ENCODE measurements at regions not wholly inside any gene's neighbourhood (a gene's known extent, or its start where the extent isn't known, plus 50 kb on each side); places are given as distances from the start of the nearest gene placed in this dataset.

GRCh38 chr14:104444159-104445030 lies 135.2 kb upstream of the C14orf180 start:
- Histone ChIP-seq H3K27me3 (no peaks in the 10 kb centered on the region), H3K36me3 (no peaks in the 10 kb centered on the region), H3K9me3 (no peaks in the 10 kb centered on the region), H3K9ac (ENCODE audit: low read depth in 2 of 2, low read length in 2 of 2) (no peak overlapping the region), H3K27ac (no peak overlapping the region), H3K4me3 (no peak overlapping the region), H3K4me1 (no peaks in the 10 kb centered on the region)
- DNase-seq, result peak; percentile 6
- no peak for TF ChIP-seq CTCF (IDR thresholded peaks at IDR 0.05)
- intact Hi-C loops (cut with DNase I), result no loop called here

- intact Hi-C loops (cut with DNase I), result no loop called here
- no peaks in the 10 kb centered on the region for H3K9me3 ChIP-seq
- peak; percentile 10 for DNase-seq
- H3K27ac ChIP-seq, result no peak overlapping the region
- H3K36me3 ChIP-seq, result no peaks in the 10 kb centered on the region
- no peak overlapping the region for H3K9ac ChIP-seq (ENCODE audit: low read depth in 2 of 2, low read length in 2 of 2)
- TF ChIP-seq CTCF (IDR thresholded peaks at IDR 0.05), result no peak
- no peak overlapping the region for H3K4me3 ChIP-seq
- H3K4me1 ChIP-seq, result no peaks in the 10 kb centered on the region
- H3K27me3 ChIP-seq, result peaks cover 2% of the 10 kb centered on the region
These were observed 134.5 kb upstream of the C14orf180 start for GRCh38 chr14:104445086-104445485.

- Histone ChIP-seq H3K36me3 (no peaks in the 10 kb centered on the region), H3K9me3 (no peaks in the 10 kb centered on the region), H3K4me3 (no peak overlapping the region), H3K27me3 (peaks cover 4% of the 10 kb centered on the region), H3K27ac (no peak overlapping the region), H3K9ac (ENCODE audit: low read depth in 2 of 2, low read length in 2 of 2) (no peak overlapping the region), H3K4me1 (no peaks in the 10 kb centered on the region)
- DNase-seq, result peak; percentile 8
- TF ChIP-seq CTCF (IDR thresholded peaks at IDR 0.05), result no peak
- intact Hi-C loops (cut with DNase I), result no loop called here
These were observed 133.7 kb upstream of the C14orf180 start for GRCh38 chr14:104445832-104446381.

GRCh38 chr14:104446611-104447010 lies 133.0 kb upstream of the C14orf180 start:
- no peaks in the 10 kb centered on the region for H3K36me3 ChIP-seq
- no peak overlapping the region for H3K9ac ChIP-seq (ENCODE audit: low read depth in 2 of 2, low read length in 2 of 2)
- H3K27me3 ChIP-seq, result peaks cover 4% of the 10 kb centered on the region
- H3K4me3 ChIP-seq, result no peak overlapping the region
- intact Hi-C loops (cut with DNase I), result no loop called here
- no peak overlapping the region for H3K27ac ChIP-seq
- peak; percentile 3 for DNase-seq
- TF ChIP-seq CTCF (IDR thresholded peaks at IDR 0.05), result no peak
- H3K4me1 ChIP-seq, result no peaks in the 10 kb centered on the region
- no peaks in the 10 kb centered on the region for H3K9me3 ChIP-seq

GRCh38 chr14:104447750-104448149 lies 131.8 kb upstream of the C14orf180 start:
- H3K4me3 ChIP-seq, result no peak overlapping the region
- no peaks in the 10 kb centered on the region for H3K4me1 ChIP-seq
- peaks cover 4% of the 10 kb centered on the region for H3K27me3 ChIP-seq
- intact Hi-C loops (cut with DNase I), result no loop called here
- no peak overlapping the region for H3K27ac ChIP-seq
- no peak for DNase-seq
- H3K9ac ChIP-seq (ENCODE audit: low read depth in 2 of 2, low read length in 2 of 2), result no peak overlapping the region
- no peaks in the 10 kb centered on the region for H3K36me3 ChIP-seq
- TF ChIP-seq CTCF (IDR thresholded peaks at IDR 0.05), result no peak
- H3K9me3 ChIP-seq, result no peaks in the 10 kb centered on the region
